OCI-LY7 (cell line): ENCODE measurements at regions not wholly inside any gene's neighbourhood (a gene's known extent, or its start where the extent isn't known, plus 50 kb on each side); places are given as distances from the start of the nearest gene placed in this dataset.

Experiments used
- CTCF ChIP-seq: fragments of 200-600 bp; sonication (generic); conservative IDR thresholded peaks from 2 replicates; pipeline ENCODE4 v1.5.1; 2014; ENCODE audit warnings: mild to moderate bottlenecking, antibody characterized with exemption, low read length, moderate library complexity, mixed read lengths
- EZH2phosphoT487 ChIP-seq: fragments of 200-600 bp; sonication (generic); IDR thresholded peaks from 2 replicates; pipeline ENCODE4 v1.6.1; 2018; ENCODE audit warnings: low read depth, borderline replicate concordance, mild to moderate bottlenecking, mixed run types, antibody characterized with exemption, low read length, moderate library complexity, mixed read lengths

- no peak for TF ChIP-seq EZH2phosphoT487
- no peak for TF ChIP-seq CTCF
These were observed 818.9 kb upstream of the SLC35B3 start for GRCh38 chr6:9254251-9254650.
